ENCODE measurements at regions not wholly inside any gene's neighbourhood (a gene's known extent, or its start where the extent isn't known, plus 50 kb on each side); places are given as distances from the start of the nearest gene placed in this dataset.

DNA sequence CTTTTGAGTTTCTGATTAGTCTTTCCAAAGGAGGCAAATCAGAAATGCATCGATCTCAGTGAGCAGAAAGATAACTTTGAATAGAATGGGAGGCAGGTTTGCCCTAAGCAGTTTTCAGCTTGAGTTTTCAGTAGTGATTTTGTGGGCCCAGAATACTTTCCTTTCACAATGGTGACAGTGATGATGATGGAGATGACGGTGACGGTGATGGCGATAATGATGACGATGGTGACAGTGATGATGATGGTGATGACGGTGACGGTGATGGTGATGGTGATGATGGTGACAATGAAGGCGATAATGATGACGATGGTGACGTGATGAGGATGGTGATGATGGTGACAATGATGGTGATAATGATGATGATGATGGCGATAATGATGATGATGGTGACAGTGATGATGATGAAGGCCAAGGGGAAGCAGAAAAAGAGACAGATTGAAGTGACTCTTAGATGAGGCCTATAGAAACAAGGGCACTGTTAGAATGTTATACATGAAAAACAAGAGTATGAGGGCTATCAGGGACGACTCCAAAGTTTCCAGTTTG lies 153.4 kb upstream of the B3GAT1 start:
- no peak for DNase-seq

DNA sequence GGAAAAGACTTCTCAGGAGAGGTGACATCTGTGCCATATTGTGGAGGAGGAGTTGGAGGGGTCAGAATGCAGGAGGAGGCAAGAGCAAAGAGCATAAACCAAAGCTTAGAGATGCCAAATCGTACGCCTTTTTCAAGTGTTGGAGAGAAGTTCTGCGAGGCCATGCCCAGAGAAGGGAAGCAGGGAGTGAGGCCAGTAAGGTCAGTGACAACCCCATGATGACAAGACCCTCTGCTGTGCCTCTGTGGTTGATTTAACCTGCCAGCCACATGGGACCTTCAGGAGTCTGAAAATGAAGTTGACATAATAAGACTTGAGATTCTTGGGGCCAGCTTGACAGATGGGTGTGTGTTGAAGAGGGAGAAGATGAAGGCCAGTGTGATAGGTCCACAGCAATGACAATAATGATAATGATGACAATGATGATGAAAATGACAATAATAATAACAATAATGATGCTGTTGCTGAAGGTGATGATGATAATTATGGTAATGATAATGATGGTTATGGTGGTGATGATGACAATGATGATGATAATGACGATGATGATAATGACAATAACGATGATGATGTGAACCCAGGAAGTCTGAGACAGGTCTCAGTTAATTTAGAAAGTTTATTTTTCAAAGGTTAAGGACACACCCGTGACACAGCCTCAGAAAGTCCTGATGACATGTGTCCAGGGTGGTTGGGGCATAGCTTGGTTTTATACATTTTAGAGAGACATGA lies 152.6 kb upstream of the B3GAT1 start:
- no peak for DNase-seq

DNA sequence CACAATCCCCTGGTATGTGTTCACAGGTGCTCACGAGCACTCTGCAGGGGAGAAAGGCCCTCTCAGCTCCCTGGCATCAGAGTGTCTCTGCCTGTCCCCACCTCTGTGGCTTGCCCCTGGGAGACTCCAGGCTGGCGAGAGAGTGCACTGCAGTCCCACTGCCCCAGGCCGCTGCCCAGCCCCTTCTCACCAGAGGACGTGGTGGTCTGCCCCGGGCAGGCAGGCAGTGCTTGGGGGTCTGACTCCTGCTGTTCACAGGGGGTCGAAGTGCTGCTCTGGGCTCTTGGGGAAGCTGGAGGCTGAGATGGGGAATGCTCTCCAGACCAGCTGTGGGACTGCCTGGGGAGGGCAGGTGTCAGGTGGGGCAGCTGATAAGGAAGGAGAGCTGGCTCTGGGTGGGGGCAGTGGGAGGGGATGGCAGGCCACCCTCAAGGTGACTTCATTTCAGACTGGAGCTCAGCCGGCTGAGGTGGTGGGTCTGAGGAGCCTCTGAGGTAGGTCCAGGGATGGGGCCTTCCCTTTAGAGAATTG lies 151.0 kb upstream of the B3GAT1 start:
- DNase-seq = no peak

DNA sequence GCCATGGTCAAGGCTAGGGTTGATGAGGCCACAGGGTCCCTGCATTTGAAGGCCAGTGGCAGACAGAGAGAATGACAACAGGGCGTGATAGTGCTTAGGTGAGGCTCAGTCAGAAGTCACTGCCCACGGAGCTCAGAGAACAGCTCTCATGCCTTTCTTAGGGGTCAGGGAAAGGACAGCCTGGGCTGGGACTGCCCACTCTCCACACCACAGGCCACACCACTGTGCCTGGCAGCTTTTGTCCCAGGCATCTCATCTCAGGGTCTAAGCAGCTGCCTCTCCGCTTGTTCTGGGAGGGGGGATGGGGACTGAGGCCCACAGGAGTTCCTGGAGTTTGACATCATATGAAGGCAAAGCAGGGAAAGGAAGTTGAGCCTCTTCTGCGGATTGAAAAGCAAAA lies 150.2 kb upstream of the B3GAT1 start:
- no peak for DNase-seq

DNA sequence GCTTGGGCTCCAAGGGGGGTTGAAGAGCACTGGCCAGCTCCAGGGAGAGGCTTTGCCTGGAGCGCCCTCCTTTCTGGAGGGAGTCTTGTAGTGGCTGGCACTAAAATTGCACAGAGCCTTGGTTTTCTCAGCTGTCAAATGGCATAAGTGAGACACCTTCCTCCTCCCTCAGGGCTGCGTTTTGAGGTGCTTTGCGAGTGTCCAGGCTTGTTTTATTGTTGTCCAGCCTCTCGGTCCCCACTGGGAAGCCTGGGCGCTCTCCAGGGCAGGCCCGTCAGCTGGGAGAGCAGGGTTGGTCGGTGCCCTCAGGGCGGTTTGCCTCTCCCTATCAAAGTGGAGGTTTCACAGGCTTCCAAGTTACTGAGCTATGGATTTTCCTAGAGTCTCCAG lies 149.3 kb upstream of the B3GAT1 start:
- DNase-seq = no peak

DNA sequence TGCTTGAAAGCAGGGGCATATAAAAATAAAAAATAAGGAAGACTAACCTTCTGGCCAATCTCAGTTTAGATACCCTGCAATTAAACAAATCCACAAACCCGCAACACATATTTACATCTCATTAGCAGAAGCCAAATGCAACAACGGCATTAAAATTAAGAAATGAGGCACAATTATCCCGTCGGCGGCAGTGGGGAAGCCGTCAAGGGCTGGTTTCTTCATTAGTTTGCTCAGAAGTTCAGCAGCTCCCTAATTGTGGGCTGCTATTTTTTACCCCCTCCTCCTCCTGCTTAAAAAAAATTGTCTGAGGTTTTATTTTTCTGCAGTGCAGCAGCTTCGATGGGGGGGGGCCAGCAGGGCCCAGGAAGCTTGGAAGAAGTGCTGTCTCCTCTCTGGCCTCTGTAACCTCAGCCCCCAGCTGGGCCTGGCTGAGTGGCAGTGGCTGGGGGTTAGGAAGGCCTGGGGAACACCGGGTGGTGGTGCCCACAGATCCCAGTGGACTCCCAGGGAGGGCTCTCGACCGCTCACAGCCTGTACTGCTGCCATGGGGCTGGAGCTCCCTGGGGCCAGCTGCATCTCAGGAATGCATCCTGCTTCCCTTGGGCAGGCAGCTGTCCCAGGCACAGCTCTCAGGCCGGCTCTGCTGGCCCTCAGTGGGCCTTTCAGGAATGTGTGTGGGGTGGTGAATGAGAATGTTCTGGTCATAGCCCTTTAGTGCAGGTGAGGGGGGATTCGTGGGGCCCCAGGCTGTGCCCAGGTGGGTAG lies 148.7 kb upstream of the B3GAT1 start:
- no peak for DNase-seq

DNA sequence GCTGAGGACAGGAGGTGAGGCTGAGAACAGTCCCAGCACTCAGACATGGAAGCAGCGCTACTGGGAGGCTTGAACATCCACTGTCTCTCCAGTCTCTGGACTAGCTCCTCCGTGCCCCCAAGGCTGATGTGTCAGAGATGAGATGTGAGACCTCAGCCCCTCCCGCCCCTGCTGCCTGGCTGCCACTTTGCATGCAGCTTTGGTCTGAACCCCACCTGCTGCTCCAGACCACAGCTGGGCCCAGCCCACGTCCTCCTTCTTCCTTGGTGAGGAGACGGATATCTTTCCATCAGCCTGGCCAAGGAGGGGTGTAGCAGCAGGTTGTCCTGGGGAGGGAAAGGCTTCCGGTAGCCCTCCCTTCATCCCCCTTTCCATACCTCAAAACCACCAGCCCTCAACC lies 148.0 kb upstream of the B3GAT1 start:
- no peak for DNase-seq

DNA sequence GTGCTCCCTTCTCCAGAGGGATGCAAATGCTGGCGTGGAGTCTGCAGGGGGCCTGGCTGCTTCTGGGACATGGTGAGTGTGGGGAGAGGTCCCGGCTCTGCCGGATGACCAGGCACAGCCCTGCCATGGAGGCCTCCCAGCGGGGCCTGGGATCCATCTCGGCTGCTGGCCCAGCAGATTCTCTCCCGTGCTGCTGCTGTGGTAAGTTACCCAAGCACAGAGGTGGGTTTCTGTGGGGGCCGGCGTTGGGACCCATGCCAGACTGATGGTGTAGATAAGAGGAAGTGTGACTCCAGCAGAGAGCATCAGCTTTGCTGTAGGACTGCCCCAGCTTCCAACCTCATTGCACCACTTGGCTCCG lies 147.5 kb upstream of the B3GAT1 start:
- DNase-seq = no peak

DNA sequence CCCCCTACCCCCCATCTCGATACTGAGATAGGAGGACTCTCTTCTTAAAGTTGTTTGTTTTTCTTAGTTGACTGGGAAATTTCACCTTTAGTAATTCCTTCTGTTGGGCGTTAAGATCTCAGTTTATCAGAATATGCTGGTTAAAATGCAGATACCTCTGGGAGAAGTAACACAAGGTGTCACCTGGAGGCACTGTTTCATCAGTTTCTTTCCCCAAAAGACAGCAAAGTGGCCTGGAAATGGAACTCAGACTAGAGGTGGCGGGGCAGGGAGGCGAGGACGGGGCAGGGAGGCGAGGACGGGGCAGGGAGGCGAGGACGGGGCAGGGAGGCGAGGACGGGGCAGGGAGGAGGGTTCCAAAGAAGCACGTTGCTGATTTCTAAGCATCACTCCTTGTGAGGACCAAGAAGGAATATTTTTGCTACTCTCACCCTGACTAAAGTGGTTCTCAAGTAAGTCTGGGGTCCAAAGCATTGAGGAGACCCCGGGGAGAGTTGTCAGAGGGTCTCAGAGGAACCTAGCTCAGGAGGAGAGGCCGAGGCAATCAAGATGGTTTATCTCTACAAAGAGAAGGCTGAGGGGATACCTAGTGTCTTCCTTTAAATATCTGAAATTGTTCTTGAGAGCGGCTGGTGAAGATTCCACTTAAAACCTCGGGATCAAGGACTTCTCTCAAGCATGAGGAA lies 147.0 kb upstream of the B3GAT1 start:
- DNase-seq = no peak

DNA sequence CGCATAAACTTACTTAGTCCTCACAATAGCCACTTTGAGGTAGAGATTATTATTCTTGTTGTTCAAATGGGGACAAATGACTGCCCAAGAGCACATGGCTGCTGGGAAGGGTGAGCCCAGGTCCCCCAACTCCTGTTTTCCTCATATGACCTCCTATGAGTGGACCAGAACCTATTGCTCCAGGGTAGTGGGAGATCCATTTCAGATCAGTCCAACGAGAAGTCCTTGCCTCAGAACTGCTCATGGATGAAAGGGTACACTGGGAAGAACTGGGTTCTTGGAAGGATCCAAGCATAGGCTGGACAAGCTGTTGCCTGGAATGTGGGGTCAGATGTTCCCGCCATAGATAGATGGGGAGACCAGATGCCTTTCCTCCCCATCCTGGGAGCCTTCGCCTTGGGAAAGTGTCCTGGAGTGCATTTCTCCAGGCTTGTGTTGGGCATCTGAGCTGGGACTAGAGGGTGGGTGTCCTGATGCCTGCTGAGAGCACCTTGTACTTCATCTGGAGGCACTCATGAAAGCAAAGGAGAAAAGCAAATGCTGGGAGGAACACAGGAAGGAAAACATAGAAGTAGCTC lies 146.3 kb upstream of the B3GAT1 start:
- DNase-seq = no peak

DNA sequence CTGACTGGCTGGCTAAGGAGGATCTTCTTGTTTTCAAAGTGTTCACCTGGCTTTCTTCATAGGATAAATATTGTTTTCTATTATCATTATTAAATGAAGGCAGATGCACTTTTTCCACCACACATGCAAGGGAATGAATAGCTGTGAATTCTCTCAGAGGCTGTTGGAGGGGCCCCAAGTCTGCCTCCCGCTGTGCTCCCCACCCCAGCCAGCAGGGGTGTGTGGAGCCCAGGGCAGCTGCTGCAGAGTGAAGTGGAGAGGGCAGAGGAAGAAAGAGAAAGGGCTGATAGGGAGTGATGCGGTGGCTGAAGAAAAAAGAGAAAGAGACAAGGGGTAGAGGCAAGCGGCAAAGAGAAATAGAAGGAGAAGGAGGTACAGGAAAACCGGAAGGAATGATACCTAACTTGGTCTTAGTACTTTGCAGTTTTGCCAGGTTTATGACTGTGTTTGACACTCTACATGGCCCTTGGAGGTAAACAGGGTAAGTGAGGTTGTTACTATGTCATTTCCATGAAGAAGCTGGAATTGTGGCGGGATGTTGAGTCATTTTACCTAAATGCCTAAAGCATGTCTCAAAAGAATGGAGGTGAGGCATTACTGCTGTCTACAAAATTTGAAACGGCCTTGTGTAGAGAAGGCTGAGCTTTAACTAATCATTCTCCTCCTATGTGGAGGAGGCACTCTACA lies 145.7 kb upstream of the B3GAT1 start:
- DNase-seq = no peak

DNA sequence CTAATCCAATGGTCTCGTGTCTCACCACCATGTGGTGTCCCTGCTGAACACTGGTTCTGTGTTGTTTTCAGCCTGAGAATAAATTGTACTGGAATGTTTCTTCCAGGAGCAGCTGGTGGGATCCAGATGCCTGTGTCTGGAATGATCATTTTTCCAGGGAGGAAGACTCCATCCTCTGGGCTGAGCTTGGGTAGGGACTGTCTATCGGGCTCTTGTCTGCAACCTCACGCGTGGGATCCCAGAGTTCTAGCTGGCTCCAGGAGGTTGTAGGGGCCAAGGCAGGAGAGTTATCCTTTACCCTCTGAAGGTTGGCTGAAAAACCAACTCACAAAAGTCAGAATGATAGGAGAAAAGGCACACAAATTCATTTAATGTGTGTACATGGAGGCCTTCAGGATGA lies 144.1 kb upstream of the B3GAT1 start:
- no peak for DNase-seq

DNA sequence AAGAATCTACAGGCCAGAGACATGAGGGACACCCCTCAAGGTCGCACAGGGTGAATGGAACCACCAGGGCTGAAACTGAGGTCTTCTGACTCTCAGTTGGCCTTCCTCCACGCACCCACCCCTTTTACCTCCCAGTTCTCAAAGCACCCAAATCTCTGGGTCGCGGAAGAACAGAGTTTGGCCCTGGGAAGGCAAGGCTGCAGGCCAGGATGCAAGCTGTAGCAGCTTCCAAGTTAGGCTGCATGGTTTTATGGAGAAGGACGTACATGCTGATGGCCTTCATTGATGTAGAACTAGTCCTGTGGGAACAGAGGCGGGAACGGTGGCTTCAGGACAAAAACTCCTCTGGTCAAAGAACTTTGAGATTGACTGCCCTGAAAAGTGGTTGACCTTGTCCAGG lies 143.5 kb upstream of the B3GAT1 start:
- DNase-seq = no peak

DNA sequence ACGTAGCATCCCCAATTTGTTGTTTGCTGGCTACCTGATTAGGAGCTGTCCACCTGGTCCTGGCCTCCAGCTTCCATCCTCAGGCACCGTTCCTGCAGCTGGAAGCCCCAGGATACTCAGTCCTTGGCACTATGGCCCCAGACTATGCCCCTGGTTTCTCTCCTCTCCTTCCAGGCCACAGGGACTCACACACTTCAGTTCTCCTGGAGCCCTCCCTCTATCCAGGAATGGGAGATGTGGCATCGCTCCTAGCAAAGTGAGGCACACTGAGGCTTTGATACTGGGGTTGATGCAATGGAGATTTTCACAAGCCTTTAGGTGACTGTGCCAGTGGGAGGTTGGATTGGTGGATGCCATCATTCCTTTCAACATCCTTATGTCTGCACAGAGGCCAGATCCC lies 142.8 kb upstream of the B3GAT1 start:
- no peak for DNase-seq

DNA sequence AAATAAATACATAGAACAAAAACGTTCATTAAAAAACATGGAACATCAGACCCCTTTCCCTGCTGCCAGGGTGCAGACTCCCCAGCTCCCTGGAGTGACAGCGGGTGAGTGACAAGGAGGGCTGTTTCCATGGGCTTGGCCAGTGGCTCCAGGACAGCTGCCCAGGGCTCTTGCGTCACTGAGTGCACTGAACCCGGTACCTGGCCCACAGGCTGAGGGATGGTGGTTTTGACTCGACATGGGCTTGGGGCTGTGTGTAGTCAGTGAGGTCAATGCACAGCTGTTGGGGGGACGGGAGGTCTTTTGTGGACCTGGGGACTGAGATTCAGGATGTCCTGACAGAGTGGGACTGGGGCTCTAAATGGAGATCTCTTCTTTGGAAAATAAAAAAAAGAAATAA lies 142.1 kb upstream of the B3GAT1 start:
- DNase-seq = no peak

DNA sequence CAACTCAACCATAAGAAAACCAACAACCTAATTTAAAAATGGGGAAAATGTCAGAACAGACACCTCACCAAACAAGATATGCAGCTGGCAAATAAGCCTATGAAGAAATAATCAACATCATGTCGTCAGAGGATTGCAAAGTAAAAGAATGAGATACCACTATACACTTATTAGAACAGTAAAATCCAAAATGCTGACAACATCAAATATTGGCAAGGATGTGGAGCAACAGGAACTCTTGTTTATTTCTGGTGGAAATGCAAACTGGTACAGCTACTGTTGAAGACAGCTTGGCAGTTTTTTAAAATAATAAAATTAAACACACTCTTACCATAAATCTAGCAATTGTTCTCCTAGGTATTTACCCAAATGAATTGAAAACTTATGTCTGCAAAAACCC lies 140.7 kb upstream of the B3GAT1 start:
- no peak for DNase-seq

DNA sequence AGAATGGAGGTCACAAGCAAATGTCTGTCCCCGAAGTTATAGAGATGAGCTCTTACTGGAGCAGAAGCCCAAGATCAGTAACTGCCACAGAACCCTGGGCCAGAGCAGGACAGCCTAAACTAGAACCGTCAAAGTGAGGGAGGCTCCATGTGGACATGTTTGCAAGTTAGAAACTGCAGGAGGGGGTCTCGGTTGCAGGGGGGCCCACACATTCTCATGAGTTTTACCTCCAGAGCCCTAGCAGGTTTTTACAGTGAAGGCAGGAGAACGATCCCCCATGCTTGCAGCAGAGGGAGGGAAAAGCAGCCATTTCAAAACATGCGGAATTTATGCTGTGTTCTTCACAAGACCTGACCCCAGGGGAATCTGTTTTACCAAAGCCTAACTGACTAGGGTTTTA lies 133.5 kb upstream of the B3GAT1 start:
- DNase-seq = no peak

DNA sequence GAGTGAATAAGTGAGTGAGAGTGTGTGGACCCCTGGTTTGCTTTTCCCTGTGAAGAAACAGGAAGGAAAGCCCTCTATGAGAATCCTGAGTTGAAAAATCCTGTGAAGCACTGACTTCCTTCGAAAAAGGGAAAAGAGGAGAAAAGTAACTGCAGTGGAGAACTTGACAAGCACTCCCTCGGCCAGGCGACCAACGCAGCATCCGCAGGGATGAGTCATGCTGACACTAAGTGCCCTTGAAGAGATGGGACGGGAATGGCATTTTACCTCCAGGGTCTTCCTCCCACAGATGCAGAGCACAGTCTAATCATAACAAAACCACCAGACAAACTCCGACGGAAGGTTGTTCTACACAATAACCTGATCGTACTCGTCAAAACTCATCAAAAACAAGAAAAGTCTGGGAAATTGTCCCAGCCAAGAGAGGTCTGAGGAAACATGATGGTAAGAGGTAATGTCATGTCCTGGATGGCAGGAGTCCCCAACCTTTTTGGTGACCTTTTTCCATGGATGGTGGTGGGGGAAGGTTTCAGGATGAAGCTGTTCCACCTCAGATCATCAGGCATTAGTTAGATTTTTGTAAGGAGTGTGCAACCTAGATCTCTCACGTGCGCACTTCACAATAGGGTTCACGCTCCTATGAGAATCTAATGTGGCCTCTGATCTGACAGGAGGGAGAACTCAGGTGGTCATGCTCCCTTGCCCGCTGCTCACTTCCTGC lies 132.2 kb upstream of the B3GAT1 start:
- DNase-seq = no peak

DNA sequence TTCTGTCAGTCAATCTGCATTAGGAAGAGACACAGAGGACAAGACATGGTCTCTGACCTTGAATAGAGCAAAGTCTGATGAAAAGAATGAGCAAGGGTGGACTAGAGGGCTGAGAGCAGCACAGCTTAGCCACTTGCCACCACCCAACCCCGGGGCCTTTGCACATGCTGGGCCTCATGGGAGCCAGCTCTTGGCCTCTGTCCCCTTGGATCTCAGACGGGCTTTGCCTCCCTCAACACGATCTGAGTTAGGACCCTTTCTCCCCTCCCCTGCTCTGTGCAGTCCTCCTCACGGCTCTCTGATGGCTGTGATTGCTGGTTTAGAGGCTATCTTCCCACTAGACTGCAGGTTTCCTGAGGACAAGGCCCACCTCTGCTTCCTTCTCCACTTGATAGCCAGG lies 131.6 kb upstream of the B3GAT1 start:
- no peak for DNase-seq

DNA sequence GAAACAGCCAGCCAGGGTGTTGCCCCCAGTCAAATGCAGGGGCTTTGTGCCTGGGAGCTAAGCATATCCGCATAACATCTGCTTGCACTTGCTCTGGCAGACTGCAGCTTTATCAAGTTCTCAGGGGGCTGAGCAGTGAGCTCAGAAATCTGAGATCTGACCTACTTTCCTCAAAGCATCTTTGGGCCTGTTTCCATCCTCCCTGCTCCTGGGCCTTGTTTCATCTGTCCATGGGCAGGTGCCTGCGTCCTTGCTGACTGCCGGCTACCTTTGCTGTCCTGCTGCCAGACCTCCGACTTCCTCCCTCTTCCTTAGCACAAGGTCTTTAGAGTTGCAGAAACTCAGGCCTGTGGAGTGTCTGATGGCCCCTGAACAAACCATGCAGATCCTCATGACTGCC lies 131.2 kb upstream of the B3GAT1 start:
- DNase-seq = no peak

DNA sequence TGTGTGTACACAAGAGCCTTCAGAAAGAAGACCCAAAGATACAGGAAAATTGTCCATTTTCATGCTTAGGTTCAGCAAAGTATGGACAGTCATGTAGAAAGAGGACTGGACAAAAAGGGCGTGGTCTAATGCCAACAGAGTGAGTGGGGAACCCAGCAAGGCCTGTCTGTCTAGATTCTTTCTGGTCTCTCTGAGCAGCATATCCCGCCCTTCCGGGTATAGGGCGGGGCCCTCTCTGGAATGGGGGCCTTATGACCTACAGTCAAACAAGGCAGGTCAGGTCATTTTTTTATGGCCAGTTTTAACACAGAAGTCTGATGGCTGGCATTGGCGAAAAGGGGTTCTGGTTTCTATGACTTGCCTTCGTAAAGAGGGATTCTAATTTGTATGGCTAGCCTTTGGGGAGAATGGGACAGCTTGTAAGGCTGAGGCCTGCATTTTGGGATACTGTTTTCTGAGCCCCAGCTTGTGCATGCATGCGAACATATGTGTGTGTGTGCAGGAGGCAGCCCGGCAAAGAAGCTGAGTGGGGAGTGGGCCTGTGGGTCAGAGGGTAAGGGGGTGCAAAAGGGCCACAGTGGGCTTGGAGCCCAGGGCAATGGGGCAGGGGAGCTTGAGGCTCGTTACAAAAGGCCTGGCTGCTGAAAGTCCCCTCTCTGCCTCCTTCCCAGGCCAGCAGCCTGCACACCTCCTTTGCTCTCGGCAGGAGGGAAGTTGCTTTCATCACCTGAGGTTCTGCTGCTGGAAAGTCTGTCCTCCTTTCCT lies 130.5 kb upstream of the B3GAT1 start:
- no peak for DNase-seq
